HL-60 (cell line): ENCODE measurements at regions not wholly inside any gene's neighbourhood (a gene's known extent, or its start where the extent isn't known, plus 50 kb on each side); places are given as distances from the start of the nearest gene placed in this dataset.

Experiments
- DNase-seq, 2 experiments: peaks; one replicate each; pipeline ENCODE4 v3.0.0-alpha.2; 2010 to 2020; ENCODE audit warnings: low read depth in 1 of 2, low spot score in 1 of 2
- H3K27ac ChIP-seq: fragments of 250-450 bp; sonication (Bioruptor Pico); replicated peaks from 2 replicates; pipeline ENCODE4 v1.5.1; 2020; ENCODE audit warnings: mild to moderate bottlenecking, moderate library complexity
- H3K27me3 ChIP-seq: fragments of 250-450 bp; sonication (Bioruptor Pico); 2 replicates; pipeline ENCODE4 v1.5.1; 2021; ENCODE audit warnings: mild to moderate bottlenecking, moderate library complexity; ENCODE audit not compliant: insufficient read depth, poor library complexity, severe bottlenecking
- H3K4me3 ChIP-seq: replicated peaks from 2 replicates; pipeline ENCODE4 v1.5.1; 2011; ENCODE audit warnings: mild to moderate bottlenecking, control low read depth, low read length; ENCODE audit not compliant: insufficient read depth
- CTCF ChIP-seq: IDR thresholded peaks from one replicate; pipeline ENCODE4 v1.5.1; 2011; ENCODE audit warnings: low read length, control low read depth, inconsistent platforms; ENCODE audit not compliant: insufficient read depth
- GABPA ChIP-seq: IDR thresholded peaks from 2 replicates; pipeline ENCODE4 v1.6.1; 2012; ENCODE audit warnings: low read depth
- POLR2AphosphoS5 ChIP-seq: IDR thresholded peaks from 2 replicates; pipeline ENCODE4 v1.6.1; 2012; ENCODE audit warnings: low read depth
- REST ChIP-seq: IDR thresholded peaks from 2 replicates; pipeline ENCODE4 v1.6.1; 2012; ENCODE audit warnings: low read depth; ENCODE audit not compliant: insufficient replicate concordance
- SPI1 ChIP-seq: IDR thresholded peaks from 2 replicates; pipeline ENCODE4 v1.6.1; 2012; ENCODE audit warnings: low read depth, mild to moderate bottlenecking, borderline replicate concordance

- Histone ChIP-seq H3K27ac (no peak overlapping the region), H3K4me3 (no peak overlapping the region), H3K27me3 (no peaks in the 10 kb centered on the region)
- TF ChIP-seq GABPA (no peak), CTCF (no peak), SPI1 (no peak), POLR2AphosphoS5 (no peak), REST (no peak)
- DNase-seq = no peak
Measured at GRCh38 chr4:188485906-188486305, 346.7 kb downstream of the TRIML1 start.

- no peak for TF ChIP-seq SPI1
- no peak overlapping the region for H3K4me3 ChIP-seq
Measured at GRCh38 chr4:188492886-188493285, 353.6 kb downstream of the TRIML1 start.

GRCh38 chr4:188495169-188495568 lies 355.9 kb downstream of the TRIML1 start:
- no peak overlapping the region for H3K27ac ChIP-seq
- H3K27me3 ChIP-seq = no peaks in the 10 kb centered on the region
- TF ChIP-seq POLR2AphosphoS5 = no peak
- TF ChIP-seq SPI1 = no peak
- TF ChIP-seq REST = no peak
- TF ChIP-seq GABPA = no peak
- TF ChIP-seq CTCF = no peak
- no peak overlapping the region for H3K4me3 ChIP-seq
- no peak for DNase-seq

More at GRCh38 chr4:188492886-188493285, 353.6 kb downstream of the TRIML1 start:
- no peak for DNase-seq
- Histone ChIP-seq H3K27me3 (no peaks in the 10 kb centered on the region), H3K27ac (no peak overlapping the region)

GRCh38 chr4:188511431-188511830 lies 372.2 kb downstream of the TRIML1 start:
- no peak for DNase-seq
- TF ChIP-seq SPI1 = no peak
- no peak for TF ChIP-seq GABPA
- TF ChIP-seq CTCF = no peak
- no peak for TF ChIP-seq REST
- TF ChIP-seq POLR2AphosphoS5 = no peak
- Histone ChIP-seq H3K27ac (no peak overlapping the region), H3K4me3 (no peak overlapping the region), H3K27me3 (no peaks in the 10 kb centered on the region)
